Ureter (tissue), 1 donor: ENCODE measurements at regions not wholly inside any gene's neighbourhood (a gene's known extent, or its start where the extent isn't known, plus 50 kb on each side); places are given as distances from the start of the nearest gene placed in this dataset.
A peak's percentile ranks its signal among the peaks of the same experiment; 100 is the strongest.
"Not testable (repeated sequence)": the region's sequence is repeated elsewhere in the genome, so short reads cannot be mapped to it uniquely, and the experiment has no call there.

ENCODE experiments used
- DNase-seq: peaks from one replicate; pipeline ENCODE4 v3.0.0-alpha.2; 2020; ENCODE audit warnings: low spot score
- donor health status: DM: yes; HTN: yes; CAD: no.

GRCh38 chr12:25615119-25615518 lies 62.0 kb upstream of the LMNTD1 start:
- DNase-seq: no peak

DNA sequence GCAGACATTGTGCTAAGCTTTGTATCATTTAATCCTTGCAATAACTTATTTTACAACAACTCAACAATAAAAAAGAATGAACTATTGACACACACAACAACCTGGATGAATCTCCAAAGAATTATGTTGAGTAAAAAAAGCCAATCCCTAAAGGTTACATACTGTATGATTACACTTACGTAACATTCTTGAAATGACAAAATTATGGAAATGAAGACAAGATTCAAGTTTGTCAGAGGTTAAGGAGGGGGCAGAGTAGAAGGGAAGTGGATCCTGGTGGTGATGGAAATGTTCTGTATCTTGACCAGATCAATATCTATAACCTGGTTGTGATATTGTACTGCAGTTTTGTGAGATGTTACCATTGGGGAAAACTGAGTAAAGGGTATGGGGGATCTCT lies 63.2 kb upstream of the LMNTD1 start:
- DNase-seq: no peak

GRCh38 chr12:25617991-25618390 lies 64.9 kb upstream of the LMNTD1 start:
- DNase-seq: no peak

DNA sequence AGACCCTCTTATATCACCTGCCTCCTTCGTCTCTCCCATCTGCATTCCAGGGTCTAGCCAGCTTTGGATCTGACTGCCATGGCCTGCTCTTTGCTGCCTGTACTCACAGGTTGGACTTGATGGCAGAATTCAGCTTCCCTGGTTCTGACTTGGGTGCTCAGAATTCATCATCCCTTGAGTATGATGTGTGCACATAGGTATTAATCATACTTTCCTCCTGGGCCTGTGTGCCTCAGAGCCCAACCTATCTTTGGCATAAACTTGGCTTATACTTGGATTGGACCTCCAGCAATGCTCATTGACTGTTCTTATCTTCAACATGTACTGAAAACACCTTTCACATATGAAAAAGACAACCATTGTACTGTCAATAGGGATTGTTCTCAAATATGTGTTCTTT lies 70.7 kb upstream of the LMNTD1 start:
- no peak for DNase-seq

DNA sequence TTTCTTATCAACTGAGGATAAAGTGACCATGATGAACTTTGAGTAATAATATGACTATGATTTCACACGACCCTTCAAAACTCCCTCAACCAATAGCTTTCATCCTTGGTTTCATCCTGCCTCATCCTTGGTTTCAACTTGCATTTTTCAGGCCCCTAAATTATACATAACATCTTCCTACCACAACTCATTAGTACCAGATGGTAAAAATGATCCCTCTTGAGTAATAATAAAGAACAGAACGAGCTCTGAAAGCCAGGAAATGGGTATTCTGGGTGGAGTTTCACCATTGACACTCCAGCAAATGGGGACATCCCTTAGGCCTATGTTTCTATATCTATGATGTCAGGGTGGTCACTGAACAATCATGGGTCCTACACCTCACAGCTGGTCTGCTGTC lies 72.1 kb upstream of the LMNTD1 start:
- DNase-seq: no peak

DNA sequence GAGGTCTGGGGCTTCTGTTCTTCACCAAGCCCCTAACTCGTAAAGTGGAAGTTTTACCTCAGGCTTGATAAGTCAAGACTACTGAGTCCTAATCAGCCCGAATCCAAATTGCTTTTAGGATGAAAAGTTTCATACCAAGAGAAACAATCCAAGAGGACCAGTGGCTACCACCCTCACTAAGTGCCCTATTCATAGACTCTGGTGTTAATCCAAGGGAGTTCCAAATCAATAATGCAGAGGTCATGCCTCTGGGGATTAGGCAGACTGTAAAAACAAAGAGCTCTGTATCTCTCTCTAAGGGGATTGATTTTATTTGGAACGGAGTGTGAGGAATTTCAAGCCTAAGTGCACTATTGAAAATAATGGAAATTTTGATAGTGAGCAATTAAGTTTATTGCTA lies 76.3 kb upstream of the LMNTD1 start:
- no peak for DNase-seq

- not testable (repeated sequence) for DNase-seq
Observed at GRCh38 chr12:25630735-25631515, 77.8 kb upstream of the LMNTD1 start.

GRCh38 chr12:25633149-25633548 lies 80.1 kb upstream of the LMNTD1 start:
- DNase-seq: not testable (repeated sequence)

DNA sequence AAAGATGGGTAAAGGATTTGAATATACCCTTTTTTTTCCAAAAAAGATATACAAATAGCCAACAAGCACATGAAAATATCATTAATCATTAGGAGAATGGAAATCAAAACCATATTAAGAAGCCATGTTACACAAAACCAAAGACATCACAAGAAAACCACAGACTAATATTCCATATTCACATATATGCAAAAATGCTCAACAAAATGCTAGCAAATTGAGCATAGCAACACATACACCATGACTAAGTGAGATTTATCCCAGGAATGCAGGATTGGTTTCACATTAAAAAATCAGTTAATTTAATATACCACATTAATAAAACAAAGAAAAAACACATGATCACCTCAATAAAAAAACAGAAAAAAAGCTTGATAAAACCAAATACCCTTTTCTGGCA lies 84.7 kb upstream of the LMNTD1 start:
- no peak for DNase-seq

GRCh38 chr12:25639406-25639805 lies 86.3 kb upstream of the LMNTD1 start:
- no peak for DNase-seq

- no peak for DNase-seq
Observed at GRCh38 chr12:25644979-25645378, 91.9 kb upstream of the LMNTD1 start.

DNA sequence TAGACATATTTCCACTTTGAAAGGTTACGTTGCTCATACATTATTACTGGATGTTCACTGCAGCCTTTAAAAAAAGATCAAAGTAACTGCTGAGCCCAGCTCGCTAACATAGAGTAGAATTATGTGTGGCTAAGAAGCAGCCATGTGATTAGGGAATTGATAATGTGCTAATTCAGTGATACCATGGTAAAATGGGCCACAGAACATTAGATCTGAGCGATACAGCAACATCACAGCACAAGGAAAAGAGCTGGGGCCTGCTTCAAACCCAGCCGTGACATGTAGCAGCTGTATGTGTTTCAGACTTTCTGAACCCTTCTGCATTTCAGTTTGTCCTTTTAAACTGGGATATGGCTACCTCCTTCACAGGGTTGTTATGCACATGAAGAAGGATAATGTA lies 92.3 kb upstream of the LMNTD1 start:
- DNase-seq: no peak

DNA sequence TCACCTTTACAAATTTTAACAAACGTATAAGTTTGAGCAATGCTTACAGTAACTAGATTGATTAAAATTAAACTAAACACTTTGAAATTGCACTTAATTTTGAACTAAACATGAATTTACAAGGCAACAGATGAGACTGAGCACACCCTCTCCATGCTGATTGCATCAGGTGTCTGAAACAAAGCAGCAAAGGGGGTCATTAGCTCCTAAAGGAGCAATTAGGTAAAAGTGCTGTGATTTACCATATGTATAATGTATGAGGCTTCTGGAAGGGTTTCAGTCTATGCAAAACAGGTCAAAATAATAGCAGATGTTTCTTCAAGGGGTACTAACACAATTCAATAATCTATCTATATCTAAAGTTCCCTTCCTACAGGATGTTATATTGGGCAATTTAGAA lies 98.8 kb upstream of the LMNTD1 start:
- DNase-seq: no peak

DNA sequence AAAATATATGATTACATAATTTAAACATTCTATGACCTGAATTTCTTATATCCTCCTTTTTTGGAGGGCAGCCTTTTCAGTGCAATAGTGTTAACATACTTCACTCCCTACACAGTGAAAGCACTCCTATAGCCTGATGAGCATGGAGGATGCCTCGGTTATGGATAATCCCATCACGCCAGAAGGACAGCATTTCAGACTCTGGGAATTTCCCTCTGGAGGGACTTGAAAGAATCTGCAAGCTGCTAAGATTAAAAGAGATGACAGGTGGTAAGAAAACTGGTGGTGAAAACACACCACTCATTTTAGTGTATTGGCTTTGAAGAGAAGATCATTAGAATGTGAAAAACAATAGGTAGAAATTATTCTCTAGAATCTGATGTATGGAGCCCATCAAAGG lies 99.3 kb upstream of the LMNTD1 start:
- no peak for DNase-seq

GRCh38 chr12:25653487-25654175 lies 100.5 kb upstream of the LMNTD1 start:
- peak; percentile 61 for DNase-seq

DNA sequence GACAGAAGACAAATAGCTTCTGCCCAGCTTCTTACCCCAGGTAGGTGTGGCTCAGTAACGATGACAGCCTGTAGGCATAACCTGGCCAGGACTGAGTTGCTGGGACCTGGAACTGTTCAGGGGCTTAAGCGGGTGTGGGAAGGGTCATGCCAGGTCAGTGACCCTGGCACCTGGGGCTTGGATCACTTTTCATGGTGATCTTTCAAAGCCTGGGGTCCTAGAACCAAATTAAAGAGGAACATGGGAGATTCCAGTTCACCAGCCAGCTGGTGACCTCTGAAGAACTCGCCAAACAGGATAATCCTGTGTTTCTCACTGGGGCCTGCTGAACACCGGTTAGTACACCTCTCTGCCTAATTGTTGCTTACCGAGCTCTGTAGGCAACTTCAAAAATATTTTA lies 102.6 kb upstream of the LMNTD1 start:
- peak; percentile 59 for DNase-seq

DNA sequence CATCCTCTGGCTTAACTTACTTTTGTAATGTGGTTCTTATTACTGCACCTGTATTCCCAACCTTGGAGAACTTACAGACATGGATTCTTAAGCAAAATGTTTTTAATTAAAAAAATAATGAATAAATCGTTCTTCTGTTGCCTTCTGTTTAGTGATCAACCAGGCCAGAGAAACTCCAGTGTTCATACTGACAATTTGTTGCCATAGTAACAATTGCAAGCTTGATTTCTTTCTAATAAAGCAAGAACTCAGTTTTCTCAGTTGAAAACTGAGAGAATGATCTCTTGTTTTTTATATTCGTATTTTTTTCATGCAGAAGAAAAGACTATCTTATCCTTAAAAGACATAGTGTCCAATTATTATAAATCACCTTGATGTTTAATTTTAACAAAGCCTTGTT lies 106.5 kb upstream of the LMNTD1 start:
- DNase-seq: no peak

GRCh38 chr12:25670076-25671055 lies 117.3 kb upstream of the LMNTD1 start:
- DNase-seq: no peak

- no peak for DNase-seq
Observed at GRCh38 chr12:25675808-25676207, 122.7 kb upstream of the LMNTD1 start.

GRCh38 chr12:25677232-25677937 lies 124.3 kb upstream of the LMNTD1 start:
- no peak for DNase-seq

DNA sequence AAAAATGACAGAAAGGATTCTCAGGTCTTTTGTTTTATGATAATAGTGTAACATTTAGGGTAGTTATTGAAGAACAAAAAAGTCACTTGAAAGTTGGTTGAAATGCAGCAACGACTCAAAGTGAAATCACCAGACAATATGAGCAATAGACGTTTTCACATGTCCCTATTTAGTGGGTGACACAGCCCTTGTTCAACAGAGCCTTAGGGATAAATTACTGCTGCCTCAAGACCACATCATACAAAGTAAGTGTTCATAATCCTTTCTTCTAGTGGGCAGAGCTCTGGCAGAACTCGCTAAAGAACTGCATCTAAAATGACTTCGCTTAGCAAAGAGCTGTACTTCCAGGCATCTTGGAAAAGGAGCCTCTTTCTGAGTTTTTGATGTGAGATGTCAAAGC lies 128.5 kb upstream of the LMNTD1 start:
- no peak for DNase-seq

- no peak for DNase-seq
Observed at GRCh38 chr12:25682421-25682820, 129.3 kb upstream of the LMNTD1 start.
